HCT116 (cell line): ENCODE measurements at regions not wholly inside any gene's neighbourhood (a gene's known extent, or its start where the extent isn't known, plus 50 kb on each side); places are given as distances from the start of the nearest gene placed in this dataset.

Experiments
- ATAC-seq: fragments of 200-7000 bp; cut with Tn5 transposase; 2 replicates; pipeline ENCODE4 v1.9.1; 2020; ENCODE audit warnings: mild to moderate bottlenecking, moderate library complexity
- BruUV-seq: library from RNA; stranded (reverse); fragments of 400-500 nt; replicated peaks from 2 replicates; lab custom pipeline; 2021; lab: Mats Ljungman, UMichigan
- CTCF ChIA-PET: fragments of 300-600 bp; sonication (Branson Sonifier 250); formaldehyde crosslinking; loops from one replicate; lab custom pipeline; 2021; ENCODE audit warnings: antibody characterized with exemption; lab: Charles Lee
- POLR2A ChIA-PET: fragments of 300-600, 350-600 bp; sonication (Branson Sonifier 250); formaldehyde crosslinking; loops from one replicate; lab custom pipeline; 2021; ENCODE audit warnings: antibody characterized with exemption; lab: Charles Lee
- RAD21 ChIA-PET, 2 experiments: fragments of 300-600 bp; sonication (Branson Sonifier 250); formaldehyde crosslinking; loops; one replicate each; lab custom pipeline; 2023; ENCODE audit warnings: low total read pairs in 2 of 2; ENCODE audit not compliant: uncharacterized antibody in 2 of 2, unreplicated experiment in 2 of 2, low non-redundant PET in 1 of 2; lab: Charles Lee
- DNase-seq: peaks from one replicate; pipeline ENCODE4 v3.0.0-alpha.2; 2010; ENCODE audit warnings: low read depth, low spot score
- H2AFZ ChIP-seq: fragments of 200-600 bp; shearing (Covaris generic), sonication (generic); 2 replicates; pipeline ENCODE4 v1.6.1; 2017; ENCODE audit warnings: low read depth, mixed run types, mixed read lengths, antibody characterized with exemption, low read length; ENCODE audit not compliant: poor library complexity, severe bottlenecking
- H3K27ac ChIP-seq: 2 replicates; pipeline ENCODE4 v1.5.1; 2012; ENCODE audit warnings: low read depth, low read length
- H3K27me3 ChIP-seq: fragments of 200-600 bp; sonication (generic); 2 replicates; pipeline ENCODE4 v1.6.1; 2016; ENCODE audit warnings: mixed run types, low read length, mixed read lengths; ENCODE audit not compliant: insufficient read depth
- H3K36me3 ChIP-seq, 2 experiments: fragments of 200-500 bp in 1 of 2; fragments of 200-600 bp in 1 of 2; sonication (Bioruptor generic) in 1 of 2; sonication (generic) in 1 of 2; 2 replicates each; pipeline versions ENCODE4 v1.5.1 to v1.6.1; 2014 to 2016; ENCODE audit warnings: low read length in 2 of 2, inconsistent platforms in 1 of 2, mixed read lengths in 1 of 2, mixed run types in 1 of 2; ENCODE audit not compliant: insufficient read depth in 2 of 2, control insufficient read depth in 1 of 2
- H3K4me1 ChIP-seq, 2 experiments: fragments of 200-600 bp in 1 of 2; sonication (generic) in 1 of 2; 2 replicates each; pipeline versions ENCODE4 v1.5.1 to v1.6.1; 2012 to 2017; ENCODE audit warnings: low read length in 2 of 2, inconsistent platforms in 1 of 2, mild to moderate bottlenecking in 1 of 2, mixed read lengths in 1 of 2, mixed run types in 1 of 2, moderate library complexity in 1 of 2; ENCODE audit not compliant: insufficient read depth in 2 of 2, control insufficient read depth in 1 of 2
- H3K4me2 ChIP-seq: fragments of 200-600 bp; sonication (generic); 2 replicates; pipeline ENCODE4 v1.6.1; 2017; ENCODE audit warnings: mixed run types, low read length, mixed read lengths
- H3K4me3 ChIP-seq, 2 experiments: fragments of 200-600 bp in 1 of 2; sonication (generic) in 1 of 2; replicated peaks in 1 of 2; 2 replicates each; pipeline ENCODE4 v1.5.1; 2011 to 2016; ENCODE audit warnings: low read length in 2 of 2, control low read depth in 1 of 2, low read depth in 1 of 2, mild to moderate bottlenecking in 1 of 2, mixed read lengths in 1 of 2, mixed run types in 1 of 2
- H3K79me2 ChIP-seq: fragments of 200-600 bp; sonication (generic); 2 replicates; pipeline ENCODE4 v1.6.1; 2017; ENCODE audit warnings: mild to moderate bottlenecking, mixed run types, low read length, moderate library complexity, mixed read lengths; ENCODE audit not compliant: insufficient read depth
- H3K9ac ChIP-seq: fragments of 200-600 bp; sonication (generic); 2 replicates; pipeline ENCODE4 v1.6.1; 2016; ENCODE audit warnings: low read length, mixed read lengths
- H3K9me2 ChIP-seq: fragments of 200-600 bp; sonication (generic), shearing (Covaris generic); 2 replicates; pipeline ENCODE4 v1.6.1; 2017; ENCODE audit warnings: mixed run types, mild to moderate bottlenecking, moderate library complexity; ENCODE audit not compliant: insufficient read depth
- H3K9me3 ChIP-seq, 2 experiments: fragments of 200-500 bp in 1 of 2; fragments of 200-600 bp in 1 of 2; sonication (Bioruptor generic) in 1 of 2; sonication (generic) in 1 of 2; 2 replicates each; pipeline ENCODE4 v1.6.1; 2014 to 2017; ENCODE audit warnings: low read length in 2 of 2, mixed read lengths in 2 of 2, inconsistent platforms in 1 of 2, low read depth in 1 of 2, mild to moderate bottlenecking in 1 of 2, mixed run types in 1 of 2, moderate library complexity in 1 of 2; ENCODE audit not compliant: control insufficient read depth in 1 of 2, insufficient read depth in 1 of 2
- H4K20me1 ChIP-seq: fragments of 200-600 bp; sonication (generic), shearing (Covaris generic); 2 replicates; pipeline ENCODE4 v1.6.1; 2017; ENCODE audit warnings: mixed run types, mild to moderate bottlenecking, moderate library complexity; ENCODE audit not compliant: insufficient read depth
- CBX3 ChIP-seq: IDR thresholded peaks from 2 replicates; pipeline ENCODE4 v1.6.1; 2012; ENCODE audit warnings: low read depth
- CEBPB ChIP-seq: IDR thresholded peaks from 2 replicates; pipeline ENCODE4 v1.6.1; 2012; ENCODE audit warnings: low read depth
- EGR1 ChIP-seq: IDR thresholded peaks from 2 replicates; pipeline ENCODE4 v1.6.1; 2012; ENCODE audit warnings: low read depth
- ELF1 ChIP-seq: IDR thresholded peaks from 2 replicates; pipeline ENCODE4 v1.6.1; 2012; ENCODE audit warnings: low read depth, borderline replicate concordance
- JUND ChIP-seq: IDR thresholded peaks from 2 replicates; pipeline ENCODE4 v1.6.1; 2012
- POLR2A ChIP-seq: IDR thresholded peaks from 2 replicates; pipeline ENCODE4 v1.7.0; 2011; ENCODE audit warnings: borderline replicate concordance; ENCODE audit not compliant: insufficient read depth, insufficient read length; ENCODE audit errors: extremely low read depth
- POLR2AphosphoS5 ChIP-seq: IDR thresholded peaks from 2 replicates; pipeline ENCODE4 v1.6.1; 2011; ENCODE audit warnings: mild to moderate bottlenecking, low read depth, low read length, moderate library complexity
- RAD21 ChIP-seq: IDR thresholded peaks from 2 replicates; pipeline ENCODE4 v1.6.1; 2012; ENCODE audit warnings: low read depth, mild to moderate bottlenecking
- SIN3A ChIP-seq: IDR thresholded peaks from 2 replicates; pipeline ENCODE4 v1.6.1; 2012; ENCODE audit warnings: low read depth
- YY1 ChIP-seq: IDR thresholded peaks from 2 replicates; pipeline ENCODE4 v1.6.1; 2011; ENCODE audit warnings: low read length, low read depth, moderate library complexity, mild to moderate bottlenecking; ENCODE audit not compliant: insufficient replicate concordance; ENCODE audit errors: extremely low read depth
- ZFX ChIP-seq: fragments of 450-650 bp; IDR thresholded peaks from 2 replicates; pipeline ENCODE4 v1.6.1; 2017
- ZNF274 ChIP-seq: fragments of 200-500 bp; sonication (Bioruptor generic); IDR thresholded peaks from 2 replicates; pipeline ENCODE4 v1.6.1; 2014; ENCODE audit warnings: mild to moderate bottlenecking, low read depth, low read length, inconsistent platforms
- intact Hi-C: fragments of 100-400 bp; cut with micrococcal nuclease; formaldehyde crosslinking; loops from 2 replicates; pipeline ENCODE4 v1.10.0; 2022
- TF ChIP-seq, protein P1 (sequence below): IDR thresholded peaks from 2 replicates; pipeline ENCODE4 v1.6.1; 2012; ENCODE audit warnings: low read depth
- TF ChIP-seq, protein P2 (sequence below): IDR thresholded peaks from 2 replicates; pipeline ENCODE4 v1.6.1; 2012
- TF ChIP-seq, protein P3 (sequence below), 3 experiments: fragments of 200-600 bp in 1 of 3; sonication (generic) in 1 of 3; IDR thresholded peaks in 2 of 3; conservative IDR thresholded peaks in 1 of 3; 2 replicates each; pipeline ENCODE4 v1.5.1; 2012 to 2017; ENCODE audit warnings: low read depth in 2 of 3, low read length in 2 of 3, antibody characterized with exemption in 1 of 3, borderline replicate concordance in 1 of 3, control low read depth in 1 of 3, mild to moderate bottlenecking in 1 of 3, mixed read lengths in 1 of 3, mixed run types in 1 of 3, moderate library complexity in 1 of 3; ENCODE audit not compliant: insufficient read depth in 1 of 3
- TF ChIP-seq, protein P4 (sequence below): IDR thresholded peaks from 2 replicates; pipeline ENCODE4 v1.6.1; 2011; ENCODE audit warnings: mild to moderate bottlenecking, low read length, moderate library complexity; ENCODE audit not compliant: insufficient replicate concordance; ENCODE audit errors: extremely low read depth

DNA sequence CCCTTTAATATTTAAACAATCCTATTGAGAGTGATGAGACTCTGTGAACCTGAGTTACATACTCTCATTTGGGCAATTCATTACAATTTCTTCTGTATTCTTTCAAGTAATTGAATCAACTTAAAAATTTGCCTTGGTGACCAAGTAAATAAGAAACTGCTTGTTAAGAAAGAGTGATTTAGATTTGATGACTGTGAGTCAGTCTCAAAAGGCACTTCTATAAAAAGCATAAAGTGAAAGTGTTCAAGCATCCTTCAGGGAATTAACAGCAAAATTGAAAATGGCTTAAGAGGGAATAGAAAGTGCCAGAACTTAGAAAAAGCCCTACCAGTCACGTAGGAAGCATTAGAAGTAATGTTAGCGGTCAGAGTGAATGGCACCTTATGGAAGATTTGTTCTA is 654.7 kb downstream of the EPM2A start:
- Histone ChIP-seq H3K36me3 (no peaks in the 10 kb centered on the region), H3K9ac (no peak overlapping the region), H3K27ac (no peak overlapping the region), H2AFZ (no peak overlapping the region)
- intact Hi-C loops = no loop called here
- POLR2A ChIA-PET = no interaction called here
- TF ChIP-seq ELF1 (no peak), POLR2A (no peak), POLR2AphosphoS5 (no peak), EGR1 (no peak), CEBPB (no peak), YY1 (no peak), CBX3 (no peak), ZFX (no peak), SIN3A (no peak), JUND (no peak), ZNF274 (no peak), RAD21 (no peak)
- TF ChIP-seq, protein P1, sequence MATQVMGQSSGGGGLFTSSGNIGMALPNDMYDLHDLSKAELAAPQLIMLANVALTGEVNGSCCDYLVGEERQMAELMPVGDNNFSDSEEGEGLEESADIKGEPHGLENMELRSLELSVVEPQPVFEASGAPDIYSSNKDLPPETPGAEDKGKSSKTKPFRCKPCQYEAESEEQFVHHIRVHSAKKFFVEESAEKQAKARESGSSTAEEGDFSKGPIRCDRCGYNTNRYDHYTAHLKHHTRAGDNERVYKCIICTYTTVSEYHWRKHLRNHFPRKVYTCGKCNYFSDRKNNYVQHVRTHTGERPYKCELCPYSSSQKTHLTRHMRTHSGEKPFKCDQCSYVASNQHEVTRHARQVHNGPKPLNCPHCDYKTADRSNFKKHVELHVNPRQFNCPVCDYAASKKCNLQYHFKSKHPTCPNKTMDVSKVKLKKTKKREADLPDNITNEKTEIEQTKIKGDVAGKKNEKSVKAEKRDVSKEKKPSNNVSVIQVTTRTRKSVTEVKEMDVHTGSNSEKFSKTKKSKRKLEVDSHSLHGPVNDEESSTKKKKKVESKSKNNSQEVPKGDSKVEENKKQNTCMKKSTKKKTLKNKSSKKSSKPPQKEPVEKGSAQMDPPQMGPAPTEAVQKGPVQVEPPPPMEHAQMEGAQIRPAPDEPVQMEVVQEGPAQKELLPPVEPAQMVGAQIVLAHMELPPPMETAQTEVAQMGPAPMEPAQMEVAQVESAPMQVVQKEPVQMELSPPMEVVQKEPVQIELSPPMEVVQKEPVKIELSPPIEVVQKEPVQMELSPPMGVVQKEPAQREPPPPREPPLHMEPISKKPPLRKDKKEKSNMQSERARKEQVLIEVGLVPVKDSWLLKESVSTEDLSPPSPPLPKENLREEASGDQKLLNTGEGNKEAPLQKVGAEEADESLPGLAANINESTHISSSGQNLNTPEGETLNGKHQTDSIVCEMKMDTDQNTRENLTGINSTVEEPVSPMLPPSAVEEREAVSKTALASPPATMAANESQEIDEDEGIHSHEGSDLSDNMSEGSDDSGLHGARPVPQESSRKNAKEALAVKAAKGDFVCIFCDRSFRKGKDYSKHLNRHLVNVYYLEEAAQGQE = no peak
- TF ChIP-seq, protein P2, sequence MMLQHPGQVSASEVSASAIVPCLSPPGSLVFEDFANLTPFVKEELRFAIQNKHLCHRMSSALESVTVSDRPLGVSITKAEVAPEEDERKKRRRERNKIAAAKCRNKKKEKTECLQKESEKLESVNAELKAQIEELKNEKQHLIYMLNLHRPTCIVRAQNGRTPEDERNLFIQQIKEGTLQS = no peak
- TF ChIP-seq, protein P3, sequence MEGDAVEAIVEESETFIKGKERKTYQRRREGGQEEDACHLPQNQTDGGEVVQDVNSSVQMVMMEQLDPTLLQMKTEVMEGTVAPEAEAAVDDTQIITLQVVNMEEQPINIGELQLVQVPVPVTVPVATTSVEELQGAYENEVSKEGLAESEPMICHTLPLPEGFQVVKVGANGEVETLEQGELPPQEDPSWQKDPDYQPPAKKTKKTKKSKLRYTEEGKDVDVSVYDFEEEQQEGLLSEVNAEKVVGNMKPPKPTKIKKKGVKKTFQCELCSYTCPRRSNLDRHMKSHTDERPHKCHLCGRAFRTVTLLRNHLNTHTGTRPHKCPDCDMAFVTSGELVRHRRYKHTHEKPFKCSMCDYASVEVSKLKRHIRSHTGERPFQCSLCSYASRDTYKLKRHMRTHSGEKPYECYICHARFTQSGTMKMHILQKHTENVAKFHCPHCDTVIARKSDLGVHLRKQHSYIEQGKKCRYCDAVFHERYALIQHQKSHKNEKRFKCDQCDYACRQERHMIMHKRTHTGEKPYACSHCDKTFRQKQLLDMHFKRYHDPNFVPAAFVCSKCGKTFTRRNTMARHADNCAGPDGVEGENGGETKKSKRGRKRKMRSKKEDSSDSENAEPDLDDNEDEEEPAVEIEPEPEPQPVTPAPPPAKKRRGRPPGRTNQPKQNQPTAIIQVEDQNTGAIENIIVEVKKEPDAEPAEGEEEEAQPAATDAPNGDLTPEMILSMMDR (IDR thresholded peaks at IDR 0.05 in 2 of 3, conservative IDR thresholded peaks at IDR 0.05 in 1 of 3; ENCODE audit: borderline replicate concordance in 1 of 3, insufficient read depth in 1 of 3, low read depth in 2 of 3, low read length in 2 of 3) = no peak
- TF ChIP-seq, protein P4, sequence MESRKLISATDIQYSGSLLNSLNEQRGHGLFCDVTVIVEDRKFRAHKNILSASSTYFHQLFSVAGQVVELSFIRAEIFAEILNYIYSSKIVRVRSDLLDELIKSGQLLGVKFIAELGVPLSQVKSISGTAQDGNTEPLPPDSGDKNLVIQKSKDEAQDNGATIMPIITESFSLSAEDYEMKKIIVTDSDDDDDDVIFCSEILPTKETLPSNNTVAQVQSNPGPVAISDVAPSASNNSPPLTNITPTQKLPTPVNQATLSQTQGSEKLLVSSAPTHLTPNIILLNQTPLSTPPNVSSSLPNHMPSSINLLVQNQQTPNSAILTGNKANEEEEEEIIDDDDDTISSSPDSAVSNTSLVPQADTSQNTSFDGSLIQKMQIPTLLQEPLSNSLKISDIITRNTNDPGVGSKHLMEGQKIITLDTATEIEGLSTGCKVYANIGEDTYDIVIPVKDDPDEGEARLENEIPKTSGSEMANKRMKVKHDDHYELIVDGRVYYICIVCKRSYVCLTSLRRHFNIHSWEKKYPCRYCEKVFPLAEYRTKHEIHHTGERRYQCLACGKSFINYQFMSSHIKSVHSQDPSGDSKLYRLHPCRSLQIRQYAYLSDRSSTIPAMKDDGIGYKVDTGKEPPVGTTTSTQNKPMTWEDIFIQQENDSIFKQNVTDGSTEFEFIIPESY = no peak
- TF ChIP-seq, all 23 proteins: peak for 0
- Histone ChIP-seq H3K27me3 (no peaks in the 10 kb centered on the region), H4K20me1 (no peaks in the 10 kb centered on the region), H3K9me3 (no peaks in the 10 kb centered on the region), H3K4me3 (no peak overlapping the region), H3K79me2 (no peaks in the 10 kb centered on the region), H3K9me2 (0 out of 2 replicates have a peak, but pooled peaks cover 3% of the 10 kb centered on the region), H3K4me2 (no peak overlapping the region), H3K4me1 (no peaks in the 10 kb centered on the region)
- ATAC-seq = no peak
- DNase-seq = no peak
- RAD21 ChIA-PET = no interaction called here
- no TSS peak for BruUV-seq
- CTCF ChIA-PET = no interaction called here
